Gastroesophageal sphincter (tissue), 4 donors: ENCODE measurements at regions not wholly inside any gene's neighbourhood (a gene's known extent, or its start where the extent isn't known, plus 50 kb on each side); places are given as distances from the start of the nearest gene placed in this dataset.

Experiments used
- ATAC-seq: fragments of 150-250 bp; one replicate; pipeline ENCODE4 v1.9.1; 2016; ENCODE audit warnings: mild to moderate bottlenecking, moderate library complexity
- H3K27ac ChIP-seq, 4 donors: fragments of 200-600 bp; sonication (generic) in 3 of 4; 1 replicate in 3 of 4; 2 replicates in 1 of 4; pipeline ENCODE4 v1.5.1; 2016 to 2019
- H3K27me3 ChIP-seq: fragments of 200-600 bp; sonication (generic); one replicate; pipeline ENCODE4 v1.5.1; 2019
- H3K36me3 ChIP-seq, 2 donors: fragments of 200-600 bp; sonication (generic); one replicate each; pipeline ENCODE4 v1.5.1; 2019; ENCODE audit warnings: control low read depth in 1 of 2
- H3K4me1 ChIP-seq, 3 donors: fragments of 200-600 bp; sonication (generic); 1 replicate in 2 of 3; 2 replicates in 1 of 3; pipeline ENCODE4 v1.5.1; 2016 to 2019; ENCODE audit warnings: control low read depth in 2 of 3
- H3K4me3 ChIP-seq, 2 donors: fragments of 200-600 bp; sonication (generic); one replicate each; pipeline ENCODE4 v1.5.1; 2019; ENCODE audit warnings: mild to moderate bottlenecking in 1 of 2, moderate library complexity in 1 of 2
- H3K9me3 ChIP-seq, 3 donors: fragments of 200-600 bp; sonication (generic); one replicate each; pipeline ENCODE4 v1.5.1; 2017 to 2019; ENCODE audit warnings: control low read depth in 2 of 3
- EP300 ChIP-seq: sonication (generic); formaldehyde crosslinking; IDR thresholded peaks from one replicate; pipeline ENCODE4 v1.6.1; 2017; ENCODE audit warnings: antibody characterized with exemption, mild to moderate bottlenecking
- POLR2A ChIP-seq, 2 donors: fragments of 450-650 bp; IDR thresholded peaks; one replicate each; pipeline ENCODE4 v1.6.1; 2017; ENCODE audit warnings: antibody characterized with exemption in 2 of 2, mild to moderate bottlenecking in 2 of 2, moderate library complexity in 1 of 2
- POLR2AphosphoS5 ChIP-seq: sonication (generic); formaldehyde crosslinking; IDR thresholded peaks from one replicate; pipeline ENCODE4 v1.6.1; 2017; ENCODE audit warnings: antibody characterized with exemption
- WGBS, 2 donors: methylation state at CpG; one replicate each; pipeline ENCODE4 v1.1.5; 2018; ENCODE audit warnings: low coverage in 1 of 2; 5-methylcytosine and 5-hydroxymethylcytosine counted together
- TF ChIP-seq, protein P1 (sequence below), 4 experiments: fragments of 200-600 bp in 2 of 4; fragments of 450-650 bp in 2 of 4; sonication (generic) in 1 of 4; IDR thresholded peaks; one replicate each; pipeline ENCODE4 v1.5.1; 2017 to 2019; ENCODE audit warnings: antibody characterized with exemption in 4 of 4, mild to moderate bottlenecking in 2 of 4, moderate library complexity in 2 of 4

DNA sequence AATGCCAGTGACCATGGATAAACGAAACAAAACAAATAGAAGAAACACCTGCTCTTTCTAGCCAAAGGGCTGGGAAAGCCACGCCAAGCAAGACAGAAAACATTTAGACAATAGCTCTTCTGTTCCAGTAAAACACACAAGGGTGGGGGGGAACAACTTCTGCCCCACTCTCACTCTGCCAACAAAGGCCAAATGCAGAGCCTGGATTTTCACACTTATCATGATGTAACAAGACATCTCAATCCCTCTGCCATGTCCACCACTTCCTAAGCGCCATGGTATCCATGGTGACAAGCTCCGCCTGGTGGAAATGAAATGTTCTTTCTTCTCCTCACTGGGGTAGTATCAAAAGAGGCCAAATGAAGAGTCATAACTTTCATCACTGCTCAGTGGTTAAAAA, 60.6 kb downstream of the DRD1 start:
- H3K4me3 ChIP-seq = no peak overlapping the region
- 52 to 67% methylated on average over 3 to 4 of the region's 4 CpGs for WGBS, 2 donors
- H3K27ac ChIP-seq = no peak overlapping the region
- no peak for ATAC-seq
- no peaks in the 10 kb centered on the region for H3K36me3 ChIP-seq
- H3K9me3 ChIP-seq = no peaks in the 10 kb centered on the region
- H3K27me3 ChIP-seq = peaks cover 11% of the 10 kb centered on the region
- no peaks in the 10 kb centered on the region for H3K4me1 ChIP-seq
- TF ChIP-seq POLR2AphosphoS5 = no peak

DNA sequence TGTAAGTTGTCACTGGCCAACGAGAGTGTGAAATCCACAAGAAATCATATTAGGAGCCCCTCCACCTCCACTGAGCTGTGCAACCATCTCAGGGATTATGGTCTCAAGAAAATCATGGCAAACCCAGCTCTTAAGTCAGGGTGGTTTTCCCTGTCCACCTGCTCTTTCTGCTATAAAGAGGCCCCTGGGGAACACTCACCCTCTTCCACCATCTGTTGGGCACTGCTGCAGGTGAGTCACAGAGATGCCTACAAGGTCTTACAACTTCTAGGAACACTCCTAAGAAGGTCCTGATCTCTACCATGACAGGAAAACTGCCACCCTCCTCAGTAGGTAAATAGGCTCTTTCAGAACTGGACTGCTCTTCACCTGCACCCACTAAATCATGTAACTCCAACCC, 61.8 kb downstream of the DRD1 start:
- no peaks in the 10 kb centered on the region for H3K9me3 ChIP-seq
- H3K27ac ChIP-seq = no peak overlapping the region
- no peak for ATAC-seq
- H3K4me3 ChIP-seq = no peak overlapping the region
- H3K36me3 ChIP-seq = no peaks in the 10 kb centered on the region
- no peaks in the 10 kb centered on the region for H3K4me1 ChIP-seq
- peaks cover 11% of the 10 kb centered on the region for H3K27me3 ChIP-seq
- WGBS, 2 donors = 50% methylated on average over 1 of the region's 1 CpG; no CpG with 5 or more reads in 1 of the 2 donors
- TF ChIP-seq POLR2A (IDR thresholded peaks at IDR 0.05) = no peak
- TF ChIP-seq POLR2AphosphoS5 = no peak
- no peak for TF ChIP-seq EP300
- TF ChIP-seq, protein P1, sequence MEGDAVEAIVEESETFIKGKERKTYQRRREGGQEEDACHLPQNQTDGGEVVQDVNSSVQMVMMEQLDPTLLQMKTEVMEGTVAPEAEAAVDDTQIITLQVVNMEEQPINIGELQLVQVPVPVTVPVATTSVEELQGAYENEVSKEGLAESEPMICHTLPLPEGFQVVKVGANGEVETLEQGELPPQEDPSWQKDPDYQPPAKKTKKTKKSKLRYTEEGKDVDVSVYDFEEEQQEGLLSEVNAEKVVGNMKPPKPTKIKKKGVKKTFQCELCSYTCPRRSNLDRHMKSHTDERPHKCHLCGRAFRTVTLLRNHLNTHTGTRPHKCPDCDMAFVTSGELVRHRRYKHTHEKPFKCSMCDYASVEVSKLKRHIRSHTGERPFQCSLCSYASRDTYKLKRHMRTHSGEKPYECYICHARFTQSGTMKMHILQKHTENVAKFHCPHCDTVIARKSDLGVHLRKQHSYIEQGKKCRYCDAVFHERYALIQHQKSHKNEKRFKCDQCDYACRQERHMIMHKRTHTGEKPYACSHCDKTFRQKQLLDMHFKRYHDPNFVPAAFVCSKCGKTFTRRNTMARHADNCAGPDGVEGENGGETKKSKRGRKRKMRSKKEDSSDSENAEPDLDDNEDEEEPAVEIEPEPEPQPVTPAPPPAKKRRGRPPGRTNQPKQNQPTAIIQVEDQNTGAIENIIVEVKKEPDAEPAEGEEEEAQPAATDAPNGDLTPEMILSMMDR (IDR thresholded peaks at IDR 0.05) = no peak

DNA sequence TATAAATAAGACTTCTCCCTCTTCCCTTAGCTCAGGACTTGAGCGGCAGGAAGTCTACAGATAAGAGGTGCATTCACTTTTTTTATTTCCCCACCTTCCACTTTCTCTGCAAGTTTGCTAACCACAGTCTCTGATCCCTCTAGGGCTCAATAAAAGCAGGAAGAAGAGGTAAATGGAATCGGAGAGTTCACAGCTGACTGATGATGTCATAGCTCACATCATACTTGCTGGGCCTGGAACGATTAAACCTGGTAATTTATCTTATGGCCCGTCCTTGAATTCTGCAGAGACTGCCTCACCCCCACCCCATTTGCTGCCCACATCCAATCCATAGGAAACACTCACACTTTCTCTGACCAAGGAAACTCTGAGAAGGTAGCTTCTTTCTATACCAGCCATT, 62.9 kb downstream of the DRD1 start:
- Histone ChIP-seq H3K4me3 (no peak overlapping the region), H3K27ac (no peak overlapping the region), H3K4me1 (no peaks in the 10 kb centered on the region), H3K9me3 (no peaks in the 10 kb centered on the region), H3K27me3 (peaks cover 17% of the 10 kb centered on the region), H3K36me3 (no peaks in the 10 kb centered on the region)
- no peak for TF ChIP-seq POLR2AphosphoS5
- TF ChIP-seq EP300 = no peak
- TF ChIP-seq, protein P1 (IDR thresholded peaks at IDR 0.05) = no peak
- TF ChIP-seq POLR2A (IDR thresholded peaks at IDR 0.05) = no peak
- ATAC-seq = no peak
- 52 to 53% methylated on average over 3 to 4 of the region's 4 CpGs for WGBS, 2 donors

DNA sequence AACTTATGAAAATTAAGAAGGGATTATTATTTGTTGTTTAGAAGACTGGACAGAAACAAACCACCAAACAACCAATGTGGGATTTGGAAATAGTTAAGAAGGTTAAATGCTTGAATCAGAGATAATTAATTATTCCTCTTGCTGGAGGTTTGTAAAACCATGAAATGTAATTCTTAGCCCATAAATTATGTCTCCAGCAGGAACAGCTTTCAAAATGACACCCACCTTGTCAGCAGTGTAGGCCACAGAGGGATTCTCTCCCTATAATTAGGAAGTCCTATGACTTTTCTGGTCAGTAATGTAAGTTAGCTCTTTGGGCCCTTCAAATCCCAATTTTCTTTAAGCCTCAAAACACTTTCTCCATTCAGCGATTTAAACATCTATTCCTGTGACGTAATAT, 63.3 kb downstream of the DRD1 start:
- Histone ChIP-seq H3K36me3 (no peaks in the 10 kb centered on the region), H3K27ac (no peak overlapping the region), H3K4me3 (no peak overlapping the region), H3K27me3 (peaks cover 17% of the 10 kb centered on the region), H3K4me1 (no peaks in the 10 kb centered on the region), H3K9me3 (no peaks in the 10 kb centered on the region)
- WGBS, 2 donors = 81 to 95% methylated on average over 2 of the region's 2 CpGs
- no peak for ATAC-seq
- TF ChIP-seq EP300 (no peak), POLR2A (IDR thresholded peaks at IDR 0.05) (no peak), POLR2AphosphoS5 (no peak)
- TF ChIP-seq, protein P1 (IDR thresholded peaks at IDR 0.05) = no peak

GRCh38 chr5:175379867-175380266, 64.1 kb downstream of the DRD1 start:
- Histone ChIP-seq H3K27ac (no peak overlapping the region), H3K4me3 (no peak overlapping the region), H3K9me3 (no peaks in the 10 kb centered on the region), H3K36me3 (no peaks in the 10 kb centered on the region), H3K4me1 (no peaks in the 10 kb centered on the region), H3K27me3 (peaks cover 17% of the 10 kb centered on the region)
- TF ChIP-seq, protein P1 (IDR thresholded peaks at IDR 0.05) = no peak
- TF ChIP-seq POLR2AphosphoS5 = no peak
- TF ChIP-seq POLR2A (IDR thresholded peaks at IDR 0.05) = no peak
- TF ChIP-seq EP300 = no peak
- 0% methylated on average over 1 of the region's 1 CpG for WGBS, 2 donors
- ATAC-seq = no peak
